Right lobe of liver (tissue), 4 donors: ENCODE measurements at regions not wholly inside any gene's neighbourhood (a gene's known extent, or its start where the extent isn't known, plus 50 kb on each side); places are given as distances from the start of the nearest gene placed in this dataset.

Experiments
- CTCF ChIP-seq, 4 donors: fragments of 200-600 bp in 3 of 4; fragments of 450-650 bp in 1 of 4; IDR thresholded peaks; one replicate each; pipeline versions ENCODE4 v1.5.1 to v1.8.0; 2016 to 2022; ENCODE audit warnings: antibody characterized with exemption in 4 of 4, mild to moderate bottlenecking in 2 of 4
- POLR2A ChIP-seq: fragments of 450-650 bp; IDR thresholded peaks from one replicate; pipeline ENCODE4 v1.6.1; 2017; ENCODE audit warnings: antibody characterized with exemption, mild to moderate bottlenecking
- donor health status: DM: no; HTN: no; CAD: no.
- donor health status: DM: no; HTN: no; CAD: no.
- donor health status: DM: no; HTN: yes; CAD: no.

- TF ChIP-seq CTCF (IDR thresholded peaks at IDR 0.05), result no peak
- no peak for TF ChIP-seq POLR2A
Observed at GRCh38 chr2:176657393-176657792, 388.2 kb downstream of the MTX2 start.
